GM18861 (cell line): ENCODE measurements at regions not wholly inside any gene's neighbourhood (a gene's known extent, or its start where the extent isn't known, plus 50 kb on each side); places are given as distances from the start of the nearest gene placed in this dataset.

Experiments used
- ATAC-seq: cut with Tn5 transposase; IDR thresholded peaks from one replicate; pipeline ENCODE4 v1.9.1; 2021; ENCODE audit not compliant: unreplicated experiment

- no peak for ATAC-seq
Observed at GRCh38 chr18:78601349-78601748, 378.3 kb upstream of the SALL3 start.

- ATAC-seq, result no peak
Observed at GRCh38 chr18:78601923-78602322, 377.7 kb upstream of the SALL3 start.

GRCh38 chr18:78602430-78602829, 377.2 kb upstream of the SALL3 start:
- ATAC-seq, result no peak

GRCh38 chr18:78603102-78603983, 376.3 kb upstream of the SALL3 start:
- no peak for ATAC-seq

GRCh38 chr18:78605255-78605654, 374.4 kb upstream of the SALL3 start:
- ATAC-seq, result no peak

GRCh38 chr18:78607221-78607620, 372.4 kb upstream of the SALL3 start:
- ATAC-seq, result no peak

- ATAC-seq, result no peak
Observed at GRCh38 chr18:78607784-78608183, 371.8 kb upstream of the SALL3 start.

GRCh38 chr18:78610179-78610578, 369.4 kb upstream of the SALL3 start:
- no peak for ATAC-seq

GRCh38 chr18:78611201-78611800, 368.3 kb upstream of the SALL3 start:
- no peak for ATAC-seq

GRCh38 chr18:78611869-78612268, 367.7 kb upstream of the SALL3 start:
- no peak for ATAC-seq

GRCh38 chr18:78612318-78612717, 367.3 kb upstream of the SALL3 start:
- ATAC-seq, result no peak

GRCh38 chr18:78612801-78613200, 366.8 kb upstream of the SALL3 start:
- ATAC-seq, result no peak

- ATAC-seq, result no peak
Observed at GRCh38 chr18:78618726-78619125, 360.9 kb upstream of the SALL3 start.

GRCh38 chr18:78619854-78620253, 359.8 kb upstream of the SALL3 start:
- ATAC-seq, result no peak

- ATAC-seq, result no peak
Observed at GRCh38 chr18:78620326-78620725, 359.3 kb upstream of the SALL3 start.

GRCh38 chr18:78621141-78621755, 358.4 kb upstream of the SALL3 start:
- no peak for ATAC-seq

GRCh38 chr18:78622251-78622906, 357.2 kb upstream of the SALL3 start:
- no peak for ATAC-seq

- no peak for ATAC-seq
Observed at GRCh38 chr18:78622907-78623541, 356.6 kb upstream of the SALL3 start.

- no peak for ATAC-seq
Observed at GRCh38 chr18:78624646-78625279, 354.9 kb upstream of the SALL3 start.

GRCh38 chr18:78625847-78626246, 353.8 kb upstream of the SALL3 start:
- ATAC-seq, result no peak
